GM12874 (cell line): ENCODE measurements at regions not wholly inside any gene's neighbourhood (a gene's known extent, or its start where the extent isn't known, plus 50 kb on each side); places are given as distances from the start of the nearest gene placed in this dataset.

ENCODE experiments used
- CTCF ChIP-seq: IDR thresholded peaks from 2 replicates; pipeline ENCODE4 v1.5.1; 2011; ENCODE audit warnings: low read depth, mild to moderate bottlenecking, control low read depth, low read length, moderate library complexity; ENCODE audit not compliant: insufficient read depth

- no peak for TF ChIP-seq CTCF
Measured at GRCh38 chr14:97021571-97022168, 224.5 kb downstream of the VRK1 start.

GRCh38 chr14:97022741-97023140 is 225.6 kb downstream of the VRK1 start:
- no peak for TF ChIP-seq CTCF

- no peak for TF ChIP-seq CTCF
Measured at GRCh38 chr14:97023871-97024270, 226.7 kb downstream of the VRK1 start.

- TF ChIP-seq CTCF = no peak
Measured at GRCh38 chr14:97024300-97024699, 227.1 kb downstream of the VRK1 start.

GRCh38 chr14:97025722-97026121 is 228.5 kb downstream of the VRK1 start:
- TF ChIP-seq CTCF = no peak

GRCh38 chr14:97027256-97027999 is 230.2 kb downstream of the VRK1 start:
- no peak for TF ChIP-seq CTCF

- no peak for TF ChIP-seq CTCF
Measured at GRCh38 chr14:97028382-97028781, 231.2 kb downstream of the VRK1 start.
